ENCODE measurements at regions not wholly inside any gene's neighbourhood (a gene's known extent, or its start where the extent isn't known, plus 50 kb on each side); places are given as distances from the start of the nearest gene placed in this dataset.

DNA sequence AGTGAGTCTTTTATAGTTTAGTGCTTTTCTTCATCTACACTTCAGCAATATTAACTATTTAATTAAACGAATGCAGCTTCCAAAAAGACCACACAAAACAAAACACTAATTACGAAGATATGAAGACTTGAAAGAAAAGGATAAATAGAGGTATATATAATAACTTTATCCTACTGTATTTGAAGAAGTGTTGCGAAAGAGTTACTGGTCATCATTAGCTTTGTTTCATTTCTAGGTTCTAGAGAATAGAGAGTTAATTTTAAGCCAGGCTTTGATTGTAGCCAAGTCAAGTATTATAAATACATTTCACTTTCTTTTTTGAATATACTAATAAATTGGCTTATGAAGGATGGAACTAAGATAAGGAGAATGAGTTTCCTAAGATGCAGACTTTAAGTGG, 416.8 kb upstream of the GBE1 start:
- TF ChIP-seq, protein P1, sequence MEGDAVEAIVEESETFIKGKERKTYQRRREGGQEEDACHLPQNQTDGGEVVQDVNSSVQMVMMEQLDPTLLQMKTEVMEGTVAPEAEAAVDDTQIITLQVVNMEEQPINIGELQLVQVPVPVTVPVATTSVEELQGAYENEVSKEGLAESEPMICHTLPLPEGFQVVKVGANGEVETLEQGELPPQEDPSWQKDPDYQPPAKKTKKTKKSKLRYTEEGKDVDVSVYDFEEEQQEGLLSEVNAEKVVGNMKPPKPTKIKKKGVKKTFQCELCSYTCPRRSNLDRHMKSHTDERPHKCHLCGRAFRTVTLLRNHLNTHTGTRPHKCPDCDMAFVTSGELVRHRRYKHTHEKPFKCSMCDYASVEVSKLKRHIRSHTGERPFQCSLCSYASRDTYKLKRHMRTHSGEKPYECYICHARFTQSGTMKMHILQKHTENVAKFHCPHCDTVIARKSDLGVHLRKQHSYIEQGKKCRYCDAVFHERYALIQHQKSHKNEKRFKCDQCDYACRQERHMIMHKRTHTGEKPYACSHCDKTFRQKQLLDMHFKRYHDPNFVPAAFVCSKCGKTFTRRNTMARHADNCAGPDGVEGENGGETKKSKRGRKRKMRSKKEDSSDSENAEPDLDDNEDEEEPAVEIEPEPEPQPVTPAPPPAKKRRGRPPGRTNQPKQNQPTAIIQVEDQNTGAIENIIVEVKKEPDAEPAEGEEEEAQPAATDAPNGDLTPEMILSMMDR (IDR thresholded peaks at IDR 0.05; ENCODE audit: low read length) = no peak
- no peak for TF ChIP-seq EZH2 (optimal IDR thresholded peaks at IDR 0.05; ENCODE audit: low read depth, low read length)

All from MM.1S (cell line).